Suprapubic skin (tissue), 4 donors: ENCODE measurements at regions not wholly inside any gene's neighbourhood (a gene's known extent, or its start where the extent isn't known, plus 50 kb on each side); places are given as distances from the start of the nearest gene placed in this dataset.
"Not testable (repeated sequence)": the region's sequence is repeated elsewhere in the genome, so short reads cannot be mapped to it uniquely, and the experiment has no call there.

ENCODE experiments used
- DNase-seq, 2 donors: peaks; one replicate each; pipeline ENCODE4 v3.0.0-alpha.2; 2019; ENCODE audit warnings: low spot score in 2 of 2
- H3K27ac ChIP-seq: fragments of 200-600 bp; sonication (generic); one replicate; pipeline ENCODE4 v1.5.1; 2019
- H3K27me3 ChIP-seq: fragments of 200-600 bp; sonication (generic); one replicate; pipeline ENCODE4 v1.5.1; 2019
- H3K36me3 ChIP-seq: fragments of 200-600 bp; sonication (generic); one replicate; pipeline ENCODE4 v1.5.1; 2019
- H3K4me1 ChIP-seq: fragments of 200-600 bp; sonication (generic); one replicate; pipeline ENCODE4 v1.5.1; 2019
- H3K4me3 ChIP-seq: fragments of 200-600 bp; sonication (generic); one replicate; pipeline ENCODE4 v1.5.1; 2019; ENCODE audit warnings: mild to moderate bottlenecking
- H3K9me3 ChIP-seq: fragments of 200-600 bp; sonication (generic); one replicate; pipeline ENCODE4 v1.5.1; 2019
- CTCF ChIP-seq, 2 donors: fragments of 200-600 bp in 1 of 2; fragments of 450-650 bp in 1 of 2; sonication (generic) in 1 of 2; IDR thresholded peaks; one replicate each; pipeline ENCODE4 v1.5.1; 2016 to 2019; ENCODE audit warnings: antibody characterized with exemption in 2 of 2, mild to moderate bottlenecking in 1 of 2, moderate library complexity in 1 of 2
- EP300 ChIP-seq: sonication (generic); formaldehyde crosslinking; IDR thresholded peaks from one replicate; pipeline ENCODE4 v1.6.1; 2017; ENCODE audit warnings: antibody characterized with exemption
- POLR2A ChIP-seq, 2 donors: fragments of 450-650 bp; IDR thresholded peaks; one replicate each; pipeline ENCODE4 v1.6.1; 2017; ENCODE audit warnings: antibody characterized with exemption in 2 of 2, mild to moderate bottlenecking in 2 of 2, moderate library complexity in 2 of 2
- POLR2AphosphoS5 ChIP-seq, 3 donors: sonication (generic); formaldehyde crosslinking; IDR thresholded peaks; one replicate each; pipeline ENCODE4 v1.6.1; 2017; ENCODE audit warnings: antibody characterized with exemption in 3 of 3
- WGBS: methylation state at CpG from one replicate; pipeline ENCODE4 v1.1.5; 2018; 5-methylcytosine and 5-hydroxymethylcytosine counted together

- Histone ChIP-seq H3K27me3 (no peaks in the 10 kb centered on the region), H3K27ac (no peak overlapping the region), H3K4me1 (peaks cover 4% of the 10 kb centered on the region), H3K4me3 (no peak overlapping the region), H3K9me3 (no peaks in the 10 kb centered on the region), H3K36me3 (no peaks in the 10 kb centered on the region)
- WGBS: 21% methylated on average over 1 of the region's 1 CpG
- DNase-seq: no peak
- no peak for TF ChIP-seq POLR2AphosphoS5 (IDR thresholded peaks at IDR 0.05)
- TF ChIP-seq CTCF (IDR thresholded peaks at IDR 0.05): no peak
- TF ChIP-seq POLR2A (IDR thresholded peaks at IDR 0.05): no peak
- TF ChIP-seq EP300: no peak
Measured at GRCh38 chr13:76597868-76598267, 288.3 kb downstream of the KCTD12 start.

GRCh38 chr13:76596216-76596615, 290.0 kb downstream of the KCTD12 start:
- no peak for DNase-seq
- H3K9me3 ChIP-seq: no peaks in the 10 kb centered on the region
- no peak overlapping the region for H3K27ac ChIP-seq
- TF ChIP-seq POLR2AphosphoS5 (IDR thresholded peaks at IDR 0.05): no peak
- TF ChIP-seq POLR2A (IDR thresholded peaks at IDR 0.05): no peak
- no peak for TF ChIP-seq EP300
- TF ChIP-seq CTCF (IDR thresholded peaks at IDR 0.05): no peak
- WGBS: 92% methylated on average over 1 of the region's 1 CpG
- H3K36me3 ChIP-seq: no peaks in the 10 kb centered on the region
- no peaks in the 10 kb centered on the region for H3K27me3 ChIP-seq
- H3K4me3 ChIP-seq: no peak overlapping the region
- peaks cover 4% of the 10 kb centered on the region for H3K4me1 ChIP-seq

- no peaks in the 10 kb centered on the region for H3K36me3 ChIP-seq
- no peak overlapping the region for H3K27ac ChIP-seq
- no peaks in the 10 kb centered on the region for H3K27me3 ChIP-seq
- DNase-seq: no peak
- H3K4me1 ChIP-seq: no peaks in the 10 kb centered on the region
- 100% methylated on average over 1 of the region's 1 CpG for WGBS
- no peaks in the 10 kb centered on the region for H3K9me3 ChIP-seq
- no peak overlapping the region for H3K4me3 ChIP-seq
- TF ChIP-seq POLR2A (IDR thresholded peaks at IDR 0.05) (no peak), EP300 (no peak), POLR2AphosphoS5 (IDR thresholded peaks at IDR 0.05) (no peak), CTCF (IDR thresholded peaks at IDR 0.05) (no peak)
Measured at GRCh38 chr13:76594435-76594834, 291.8 kb downstream of the KCTD12 start.

GRCh38 chr13:76586842-76587241, 299.4 kb downstream of the KCTD12 start:
- H3K4me3 ChIP-seq: no peak overlapping the region
- 94% methylated on average over 4 of the region's 4 CpGs for WGBS
- H3K27me3 ChIP-seq: no peaks in the 10 kb centered on the region
- no peaks in the 10 kb centered on the region for H3K4me1 ChIP-seq
- no peaks in the 10 kb centered on the region for H3K9me3 ChIP-seq
- no peak for DNase-seq
- H3K27ac ChIP-seq: no peak overlapping the region
- no peaks in the 10 kb centered on the region for H3K36me3 ChIP-seq
- no peak for TF ChIP-seq POLR2AphosphoS5 (IDR thresholded peaks at IDR 0.05)

- Histone ChIP-seq H3K27ac (no peak overlapping the region), H3K4me1 (no peaks in the 10 kb centered on the region)
- WGBS: 91% methylated on average over 4 of the region's 4 CpGs
Measured at GRCh38 chr13:76579701-76580100, 306.5 kb downstream of the KCTD12 start.

GRCh38 chr13:76575634-76576033, 310.6 kb downstream of the KCTD12 start:
- 91% methylated on average over 5 of the region's 5 CpGs for WGBS
- H3K4me3 ChIP-seq, H3K36me3 ChIP-seq, DNase-seq, H3K4me1 ChIP-seq, H3K27ac ChIP-seq, H3K9me3 ChIP-seq, H3K27me3 ChIP-seq: not testable (repeated sequence)

More at GRCh38 chr13:76579701-76580100, 306.5 kb downstream of the KCTD12 start:
- H3K9me3 ChIP-seq: peaks cover 6% of the 10 kb centered on the region
- no peaks in the 10 kb centered on the region for H3K36me3 ChIP-seq
- H3K4me3 ChIP-seq: no peak overlapping the region
- no peak for DNase-seq
- H3K27me3 ChIP-seq: no peaks in the 10 kb centered on the region
- TF ChIP-seq EP300: no peak
- TF ChIP-seq POLR2AphosphoS5 (IDR thresholded peaks at IDR 0.05): no peak
- no peak for TF ChIP-seq CTCF (IDR thresholded peaks at IDR 0.05)
- TF ChIP-seq POLR2A (IDR thresholded peaks at IDR 0.05): no peak
